Endometrium (tissue), 2 donors: ENCODE measurements at regions not wholly inside any gene's neighbourhood (a gene's known extent, or its start where the extent isn't known, plus 50 kb on each side); places are given as distances from the start of the nearest gene placed in this dataset.

Experiments
- FAIRE-seq: peaks from 2 replicates; lab custom pipeline; 2012; peaks lifted over from hg19 to GRCh38; lab: Jason Lieb, UNC
- donor health status: control.
- donor health status: control.

DNA sequence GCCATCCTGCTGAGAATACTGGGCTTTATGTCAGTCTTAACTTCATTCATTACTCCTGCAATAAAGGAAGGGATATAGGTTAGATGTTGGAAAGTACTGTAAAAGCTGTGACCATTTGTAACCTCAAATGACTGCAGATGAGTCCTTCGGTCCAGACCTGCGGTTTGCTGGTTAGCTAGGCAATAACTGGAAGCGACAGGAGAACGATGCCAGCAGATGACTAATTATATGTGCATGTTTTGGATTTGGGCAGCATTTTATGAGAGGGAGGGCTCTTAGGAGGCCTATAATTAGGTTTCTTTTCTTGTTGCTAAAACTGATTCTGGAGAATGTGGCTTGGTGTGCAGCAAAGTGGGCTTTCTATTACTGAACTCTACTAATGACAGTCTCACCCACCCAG lies 205.6 kb downstream of the TMEM182 start:
- no peak for FAIRE-seq

DNA sequence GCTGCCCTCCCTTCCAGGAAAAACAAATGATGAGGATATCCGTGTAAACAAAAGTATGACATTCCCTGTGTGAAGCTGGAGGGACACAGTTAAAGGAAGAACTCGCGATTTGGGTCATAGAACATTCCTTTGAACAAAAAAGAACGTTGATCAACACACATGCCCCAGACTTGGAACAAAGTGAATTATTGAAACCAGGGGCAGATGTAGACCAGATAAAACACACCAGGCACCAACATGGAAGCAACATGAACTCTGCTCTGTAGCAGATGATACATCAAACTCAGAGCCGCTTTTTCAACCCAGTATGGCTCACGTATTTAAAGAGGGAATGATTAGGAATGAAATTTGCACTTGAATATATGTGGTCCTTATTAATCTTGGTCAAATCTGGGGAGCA lies 206.5 kb downstream of the TMEM182 start:
- no peak for FAIRE-seq

DNA sequence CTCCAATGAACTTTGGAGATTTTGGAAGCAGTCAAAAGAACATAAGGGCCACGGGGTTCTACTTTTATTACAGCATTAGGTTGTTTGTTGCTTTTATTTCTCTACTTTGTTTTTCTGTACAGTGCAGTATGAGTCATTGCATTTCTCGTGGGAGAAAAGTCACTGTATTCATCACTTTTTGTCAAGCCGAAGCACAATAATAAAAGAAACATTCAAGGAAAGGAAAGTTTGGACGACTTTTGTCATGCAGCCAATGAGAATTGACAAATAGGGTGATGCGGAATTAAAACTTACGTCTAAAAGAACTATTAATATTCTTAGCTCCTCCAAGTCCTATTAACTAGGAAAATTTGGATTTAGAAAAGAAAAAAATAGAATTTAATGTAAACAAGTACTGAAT lies 209.9 kb downstream of the TMEM182 start:
- FAIRE-seq: no peak

DNA sequence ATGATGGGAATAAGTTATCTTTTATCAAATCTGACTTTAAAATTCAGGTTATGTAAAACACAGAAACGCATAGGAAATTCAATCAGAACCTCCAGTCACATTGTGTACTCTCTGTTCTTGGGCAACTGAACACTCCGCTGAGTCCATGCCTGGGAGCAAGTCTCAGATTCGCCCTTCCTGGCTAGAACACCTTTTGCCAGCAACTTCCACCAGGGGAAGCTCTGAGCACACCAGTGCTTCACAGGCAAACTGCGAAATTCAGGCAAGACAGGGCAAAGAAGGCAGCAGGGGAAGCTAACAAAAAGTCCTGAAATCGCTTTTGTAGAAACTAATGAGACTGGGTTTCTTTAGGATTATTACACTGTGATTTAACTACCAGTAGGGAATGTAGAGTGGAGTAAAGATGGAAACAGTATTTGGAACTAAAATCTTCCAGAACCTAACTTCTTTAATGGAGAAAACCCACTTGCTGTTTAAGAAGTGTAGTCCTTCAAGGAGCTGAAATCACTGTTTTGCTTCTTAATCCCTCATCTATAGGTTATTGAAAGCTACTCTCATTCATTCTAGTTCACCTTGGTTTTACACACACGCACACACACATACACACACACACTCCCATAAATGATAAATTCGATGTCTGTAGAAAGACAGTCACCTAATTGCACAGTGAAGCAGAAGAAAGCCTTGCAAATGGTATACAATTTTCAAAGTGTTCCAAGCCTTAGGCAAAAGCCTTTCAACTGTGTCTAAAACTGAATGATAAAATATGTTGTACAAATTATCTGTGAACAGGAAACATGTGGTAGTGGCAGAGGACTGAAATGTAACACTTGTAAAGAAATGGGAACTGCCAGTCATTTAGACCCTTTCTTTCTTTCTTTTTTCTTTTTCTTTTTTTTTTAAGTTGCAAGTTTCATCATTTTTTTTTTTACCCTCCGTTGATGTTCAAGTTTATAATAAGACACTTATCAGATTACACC lies 214.5 kb downstream of the TMEM182 start:
- FAIRE-seq: no peak

DNA sequence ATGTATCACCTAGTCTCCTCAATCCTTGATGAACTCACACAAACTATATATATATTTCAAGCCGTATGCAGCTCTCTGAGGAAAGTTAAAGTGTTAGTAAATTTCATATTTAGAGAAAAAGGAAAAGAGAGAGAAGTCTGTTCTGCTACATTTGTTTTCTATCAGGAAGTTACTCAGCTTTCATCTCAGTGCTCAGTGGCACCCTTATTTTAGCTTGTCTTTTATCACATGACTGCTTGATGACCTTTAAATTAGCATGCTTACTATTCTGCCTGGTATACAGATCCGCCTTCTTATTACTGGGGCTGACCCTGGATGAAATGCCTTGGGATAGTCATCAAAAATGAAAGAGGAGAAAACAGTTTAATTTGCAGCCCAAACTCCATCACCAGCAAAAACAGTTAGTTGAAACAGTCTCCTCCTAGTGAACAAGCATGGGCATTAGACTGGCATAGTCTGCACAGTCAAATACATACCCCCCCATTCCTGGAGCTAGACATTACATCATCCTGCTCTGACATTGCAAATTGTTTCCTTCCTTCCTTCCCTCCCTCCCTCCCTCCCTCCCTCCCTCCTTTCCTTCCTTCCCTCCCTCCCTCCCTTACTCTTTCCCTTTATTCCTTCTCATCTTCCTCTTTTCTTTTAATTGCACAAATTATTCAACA lies 215.7 kb downstream of the TMEM182 start:
- FAIRE-seq: no peak

DNA sequence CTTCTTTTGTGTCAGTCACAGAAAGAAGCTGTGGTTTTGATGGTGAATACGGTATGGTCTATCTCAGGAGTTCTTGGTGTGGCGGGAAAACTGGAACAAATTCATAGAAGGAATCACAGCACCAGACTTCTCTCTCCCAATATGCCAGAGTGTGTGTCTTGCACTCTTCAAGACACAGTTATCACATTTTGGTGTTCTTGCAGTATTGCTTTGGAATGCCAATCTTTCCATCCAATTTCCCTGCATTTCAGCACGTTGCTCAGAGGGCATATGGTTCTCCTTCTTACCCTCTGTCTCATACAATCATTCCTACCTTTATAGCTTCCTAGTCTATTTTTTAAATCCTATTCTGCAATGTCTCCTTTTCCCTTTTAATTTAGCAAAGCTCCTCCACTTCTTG lies 216.3 kb downstream of the TMEM182 start:
- no peak for FAIRE-seq

DNA sequence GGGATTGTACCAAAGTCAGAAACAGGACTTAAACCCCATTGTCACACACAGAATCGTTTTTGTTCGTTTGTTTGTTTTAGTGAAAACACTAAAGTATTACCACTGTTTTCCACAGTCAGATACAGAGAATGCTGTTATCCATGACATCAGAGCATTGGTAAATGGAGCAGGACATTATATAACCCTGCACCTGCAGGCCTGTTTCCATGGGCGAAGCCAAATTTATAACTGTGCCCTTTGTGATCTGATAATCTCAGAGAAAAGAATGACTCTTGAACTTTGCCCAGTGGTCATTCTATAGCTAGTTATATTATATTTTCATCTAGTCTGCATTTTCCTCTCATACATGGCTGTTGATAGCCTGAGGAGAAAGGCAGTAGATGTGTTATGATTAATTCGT lies 217.6 kb downstream of the TMEM182 start:
- no peak for FAIRE-seq

DNA sequence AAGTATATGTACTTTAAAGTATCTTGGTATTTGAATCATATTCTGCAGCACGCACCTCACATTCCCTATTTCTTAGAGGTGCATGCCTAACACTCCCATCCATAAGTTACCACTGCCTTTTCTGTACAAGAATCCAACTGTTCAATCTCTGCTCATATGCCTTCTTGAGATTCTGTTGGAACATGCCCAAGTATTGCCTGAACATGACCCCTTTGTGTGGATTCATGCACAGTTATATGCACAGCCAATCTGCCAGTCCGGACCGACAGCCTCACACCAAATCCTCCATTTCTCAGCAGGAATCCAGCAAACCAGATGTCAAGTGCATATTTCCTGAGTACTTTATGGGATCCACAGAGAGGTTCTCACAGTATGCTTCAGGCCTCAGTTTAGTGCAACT lies 222.0 kb downstream of the TMEM182 start:
- FAIRE-seq: no peak

DNA sequence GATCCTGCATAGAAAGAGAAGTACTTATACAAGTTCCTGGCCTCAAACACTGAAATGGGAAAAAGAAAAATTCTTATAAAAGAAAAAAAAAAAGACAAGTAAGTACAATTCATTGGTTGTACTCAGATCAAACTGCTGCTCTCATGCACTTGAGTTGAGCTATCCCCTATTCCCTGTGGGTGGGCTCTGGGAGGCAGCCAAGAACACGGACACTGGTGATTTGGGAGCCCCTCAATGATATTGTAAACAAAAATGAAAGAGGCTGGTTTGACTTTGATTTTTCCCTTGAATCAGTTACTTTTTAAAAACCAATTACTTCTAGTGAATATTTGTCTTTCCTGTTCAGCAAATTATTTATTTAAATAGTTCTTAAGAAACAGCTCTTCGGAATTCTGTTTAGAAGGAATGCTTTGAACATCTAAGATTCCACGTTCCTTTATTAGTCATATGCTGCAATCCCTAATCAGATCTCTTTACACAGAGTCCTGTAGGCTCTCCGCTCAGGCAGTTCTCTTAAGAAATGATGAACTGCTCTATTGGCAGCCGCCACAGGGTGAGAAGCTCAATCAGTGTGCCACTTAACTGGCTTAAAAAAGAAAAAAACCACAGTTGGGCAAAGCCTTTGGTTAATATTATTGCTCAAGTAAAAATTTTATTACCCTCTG lies 225.1 kb downstream of the TMEM182 start:
- no peak for FAIRE-seq

DNA sequence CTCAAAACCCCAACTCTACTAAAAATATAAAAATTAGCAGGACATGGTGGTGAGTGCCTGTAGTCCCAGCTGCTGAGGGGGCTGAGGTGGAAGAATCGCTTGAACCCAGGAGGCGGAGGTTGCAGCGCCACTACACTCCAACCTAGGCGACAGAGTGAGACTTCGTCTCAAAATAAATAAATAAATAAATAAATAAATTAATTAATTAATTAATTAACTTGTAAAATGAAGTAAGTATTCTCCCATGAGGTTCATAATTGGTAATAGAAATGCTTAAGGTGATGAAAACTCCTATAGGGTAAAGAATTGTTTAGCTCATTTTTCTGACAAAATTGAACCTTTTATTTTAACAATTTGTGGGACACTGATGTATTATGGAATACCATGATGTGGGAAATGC lies 230.8 kb downstream of the TMEM182 start:
- FAIRE-seq: no peak

DNA sequence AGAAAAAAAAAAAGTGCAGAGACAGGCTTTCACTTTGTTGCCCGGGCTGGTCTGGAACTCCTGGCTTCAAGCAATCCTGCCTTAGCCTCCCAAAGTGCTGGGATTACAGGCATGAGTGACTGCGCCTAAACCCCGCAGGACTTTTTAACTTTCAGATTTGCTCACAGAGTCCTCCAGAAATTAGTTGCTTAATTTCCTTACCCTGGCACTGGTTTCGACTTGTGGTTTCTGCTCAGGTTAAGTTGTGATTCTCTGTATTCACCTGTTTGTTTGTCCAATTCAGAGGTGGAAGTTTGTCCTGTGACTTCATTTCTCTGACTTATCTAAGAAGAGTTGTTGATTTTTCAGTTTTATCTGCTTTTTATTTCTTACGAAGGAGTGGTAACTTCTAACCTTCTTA lies 238.1 kb downstream of the TMEM182 start:
- FAIRE-seq: no peak

DNA sequence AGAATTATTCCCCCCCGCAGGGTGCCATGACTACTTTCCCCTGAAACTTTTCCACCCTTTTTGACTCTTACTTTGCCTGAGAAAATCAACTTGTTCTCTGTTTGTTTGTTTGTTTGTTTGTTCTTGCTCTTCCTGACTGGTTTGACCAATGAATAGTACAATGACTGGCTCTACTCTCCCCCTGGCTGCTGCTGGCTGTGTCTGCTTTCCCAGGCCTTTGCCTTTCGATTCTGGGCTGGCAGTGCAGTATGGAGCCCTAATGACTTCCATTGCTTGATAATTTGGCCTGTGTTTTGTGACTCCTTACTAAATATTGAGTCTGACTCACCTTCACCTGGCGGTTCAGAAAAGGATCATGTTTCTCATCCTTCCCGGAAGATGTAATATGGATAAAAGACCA lies 241.1 kb downstream of the TMEM182 start:
- FAIRE-seq: no peak

DNA sequence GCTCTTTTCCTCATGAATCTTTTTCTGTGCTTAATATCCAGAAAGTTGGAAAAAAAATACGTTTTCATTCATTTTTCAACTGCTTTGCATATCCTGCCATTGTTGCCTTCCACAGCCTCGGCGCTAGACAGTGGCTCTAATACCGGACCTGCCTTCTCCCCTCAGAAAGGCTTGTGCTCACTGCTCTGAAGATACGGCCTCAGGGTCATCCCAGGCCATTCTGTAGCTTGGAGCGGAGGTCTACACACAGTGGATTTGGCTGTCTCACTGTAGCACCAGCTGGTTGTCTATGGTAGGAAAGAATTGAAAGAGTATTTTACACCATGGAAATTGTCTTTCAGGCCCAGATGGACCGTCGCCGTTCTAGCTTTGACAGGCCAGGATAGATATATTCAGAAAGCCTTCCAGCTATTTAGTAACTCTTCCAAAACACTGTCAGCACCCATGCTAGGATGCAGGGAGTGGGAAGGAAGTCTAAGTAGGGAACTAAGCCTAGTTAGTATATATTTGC lies 242.0 kb downstream of the TMEM182 start:
- no peak for FAIRE-seq

DNA sequence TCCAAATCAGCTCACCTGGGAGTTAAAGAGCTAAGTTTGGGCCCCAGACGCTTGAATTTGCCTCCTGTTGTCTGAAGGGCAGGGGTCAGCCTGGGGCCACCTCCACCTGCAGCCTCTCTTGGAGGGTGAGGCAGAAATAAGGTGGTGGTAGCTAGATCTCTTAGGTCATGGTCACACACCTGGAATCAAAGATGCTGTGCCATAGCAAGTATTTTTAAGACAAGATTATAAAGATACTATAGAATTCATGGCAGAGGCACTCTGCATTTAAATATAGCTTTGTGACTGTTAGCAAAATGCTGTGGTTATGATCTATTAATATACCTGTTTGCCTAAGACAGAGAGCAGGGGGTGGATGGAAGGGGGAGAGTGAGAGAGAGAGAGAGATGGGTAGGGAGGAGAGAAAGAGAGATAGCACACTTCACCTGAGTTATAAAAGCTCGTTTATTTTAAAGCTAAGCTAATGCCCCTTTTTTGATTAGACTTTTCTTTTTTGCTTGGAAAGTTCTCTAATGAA lies 242.7 kb downstream of the TMEM182 start:
- FAIRE-seq: no peak

DNA sequence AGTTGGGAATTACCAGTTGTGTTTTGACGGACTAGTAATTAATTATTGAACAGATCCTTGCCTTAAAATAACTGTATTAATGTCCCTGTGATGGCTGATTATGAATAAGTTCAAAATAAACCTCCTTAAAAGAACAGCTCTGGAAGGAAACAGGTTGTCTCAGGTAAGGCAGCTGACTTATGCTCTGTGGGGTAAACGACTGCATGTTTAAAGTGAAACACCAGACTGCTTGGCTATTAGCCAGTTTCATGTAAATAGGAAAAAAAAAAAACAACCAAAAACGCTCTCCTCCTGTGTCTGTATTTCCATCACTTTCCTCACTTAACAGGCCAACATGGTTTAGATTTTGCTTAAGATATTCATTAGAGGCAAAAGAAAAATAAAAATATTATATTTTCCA lies 243.6 kb downstream of the TMEM182 start:
- no peak for FAIRE-seq

DNA sequence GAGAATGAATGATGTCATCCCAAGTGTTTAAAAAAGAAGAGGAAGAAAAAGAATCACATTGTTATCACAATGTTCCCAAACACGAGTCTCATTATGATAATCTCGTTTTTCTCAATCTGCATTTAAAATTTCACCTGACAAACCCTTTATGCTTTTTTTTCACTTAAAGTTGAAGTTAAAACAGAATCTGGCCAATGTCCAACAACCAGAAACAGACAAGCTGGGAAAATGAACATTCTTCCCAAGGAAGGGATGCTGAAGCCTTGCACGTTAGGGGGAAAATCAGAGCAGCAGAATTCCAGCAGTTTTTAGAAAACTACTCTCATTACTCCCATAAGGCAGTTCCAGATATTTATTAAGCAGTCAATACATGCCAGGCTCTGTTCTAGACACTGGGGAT lies 245.3 kb downstream of the TMEM182 start:
- FAIRE-seq: no peak

DNA sequence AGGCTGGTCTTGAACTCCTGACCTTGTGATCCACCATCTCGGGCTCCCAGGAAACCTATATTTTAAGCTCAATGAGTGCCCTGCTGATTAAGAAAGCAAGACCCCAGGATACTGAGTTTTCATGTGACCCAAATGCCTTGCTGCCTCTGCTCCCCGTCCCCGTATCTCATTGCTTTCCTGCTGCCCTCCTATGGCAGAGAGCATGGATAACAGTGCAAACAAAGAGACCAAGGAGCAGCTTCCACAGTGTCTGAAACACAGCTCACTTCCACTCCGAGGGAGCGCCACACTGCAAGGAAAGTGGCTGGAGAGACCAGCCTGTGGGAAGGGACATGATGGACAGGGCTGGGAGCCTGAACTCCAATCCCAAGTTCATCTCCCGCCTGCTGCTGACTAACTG lies 246.8 kb downstream of the TMEM182 start:
- FAIRE-seq: no peak

DNA sequence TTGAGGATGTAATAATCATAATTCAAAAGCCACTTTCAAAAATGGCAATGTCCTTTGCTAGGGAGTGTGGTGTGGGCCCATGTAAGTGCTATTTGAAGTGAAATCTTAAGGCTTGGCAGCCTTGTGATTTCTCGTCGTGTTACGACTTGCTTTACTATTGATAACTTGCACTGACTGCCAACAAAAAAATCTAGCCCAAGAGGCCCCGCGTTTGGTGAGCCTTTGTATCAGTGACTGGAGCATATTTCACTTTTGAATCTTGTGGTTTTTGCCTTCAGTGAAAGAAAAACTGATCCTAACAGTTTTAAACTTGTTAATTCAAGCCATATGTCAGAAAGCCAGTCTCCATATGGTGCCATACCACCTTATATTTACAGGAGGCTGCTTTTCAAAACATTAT lies 248.0 kb downstream of the TMEM182 start:
- FAIRE-seq: no peak

DNA sequence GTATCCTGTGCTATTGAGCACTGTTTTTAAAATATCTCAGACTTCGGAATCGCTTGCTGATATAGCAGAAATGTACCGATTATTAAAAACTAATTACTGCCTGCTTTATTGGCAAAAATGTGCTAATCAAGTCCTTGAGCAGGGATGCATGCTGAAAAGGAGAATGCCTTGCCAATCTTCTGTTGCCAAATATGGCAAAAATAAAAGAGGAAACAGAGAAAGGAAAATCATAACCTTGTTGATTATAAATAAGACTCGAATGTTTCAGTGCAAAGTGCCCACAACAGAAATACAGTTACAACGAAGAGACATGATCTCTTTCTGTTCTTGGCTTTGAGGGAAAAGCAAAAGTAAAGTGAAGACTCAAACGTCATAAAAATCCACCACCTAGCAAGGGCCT lies 248.5 kb downstream of the TMEM182 start:
- FAIRE-seq: no peak

DNA sequence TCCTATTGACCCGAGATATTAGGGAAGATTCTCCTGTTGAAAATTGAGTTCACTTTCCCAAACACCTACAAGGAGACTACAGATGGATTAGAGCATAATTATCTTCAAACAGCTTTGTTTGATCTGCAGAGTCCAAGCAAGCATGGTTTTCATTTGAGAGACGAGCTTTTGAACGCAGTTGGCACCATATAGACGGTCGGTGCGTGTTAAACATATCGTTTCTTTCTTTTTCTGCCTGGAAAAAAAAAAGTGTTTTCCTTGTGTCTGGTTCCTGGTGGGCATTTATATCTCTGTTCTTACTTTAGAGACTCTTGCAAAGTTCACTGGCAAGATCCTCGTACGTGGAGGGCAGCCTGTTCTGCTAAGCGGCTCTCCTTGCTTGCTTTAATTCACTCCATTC lies 248.9 kb downstream of the TMEM182 start:
- no peak for FAIRE-seq

DNA sequence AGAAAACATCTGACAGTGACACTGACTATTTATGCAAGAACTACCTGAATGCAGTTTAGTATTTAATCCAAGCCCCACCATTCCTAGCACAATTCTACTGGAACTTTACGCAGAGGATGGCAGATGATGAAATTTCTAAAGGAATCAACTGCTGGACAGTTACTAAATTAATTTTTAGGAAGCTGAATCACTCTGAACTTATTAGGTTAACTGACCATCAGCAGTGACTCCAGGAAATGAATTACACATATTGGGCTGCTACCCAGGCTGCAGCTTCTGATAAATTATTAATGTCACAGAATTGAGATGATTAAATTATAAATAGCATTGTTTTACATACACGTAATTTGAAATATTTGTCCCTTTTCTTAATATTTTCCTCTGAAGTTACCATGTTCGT lies 250.8 kb downstream of the TMEM182 start:
- FAIRE-seq: no peak

DNA sequence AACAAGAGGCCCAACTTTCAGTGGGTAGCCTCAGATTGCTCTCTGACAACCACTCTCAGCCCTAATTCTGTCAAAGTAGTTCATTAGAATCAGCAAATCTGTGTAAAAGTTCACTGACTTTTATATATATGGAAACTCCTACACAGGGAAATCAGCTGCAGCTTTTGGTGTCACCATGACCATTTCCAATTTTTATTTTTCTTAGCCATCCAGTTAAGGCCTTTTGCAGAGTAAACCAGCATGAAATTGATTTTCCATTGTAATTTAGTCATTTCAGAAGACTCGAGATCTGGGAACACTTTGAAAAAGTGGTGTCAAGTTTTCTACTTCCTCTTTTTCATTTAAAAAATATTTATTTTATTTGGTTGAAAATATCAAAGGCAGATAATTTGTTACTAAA lies 263.2 kb downstream of the TMEM182 start:
- no peak for FAIRE-seq

DNA sequence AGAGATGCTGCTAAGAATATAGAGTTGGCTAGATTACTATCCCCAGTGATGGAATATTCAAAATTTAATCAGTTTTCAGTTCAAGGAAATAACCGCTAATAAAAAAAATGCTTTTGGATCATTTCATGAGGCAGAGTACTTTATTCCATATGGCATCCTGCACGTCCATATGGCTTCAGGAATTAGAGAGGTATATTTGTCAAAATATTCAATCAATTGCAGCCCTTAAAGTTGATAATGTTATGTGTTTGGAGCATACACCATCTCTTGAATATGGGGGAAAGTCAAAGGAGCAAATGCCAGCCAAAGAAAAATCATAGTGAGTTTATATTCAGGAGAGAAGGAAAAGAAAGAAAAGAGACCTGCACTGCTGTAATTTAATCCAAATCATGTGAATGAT lies 266.4 kb downstream of the TMEM182 start:
- no peak for FAIRE-seq
